H1 (cell line): ENCODE measurements at regions not wholly inside any gene's neighbourhood (a gene's known extent, or its start where the extent isn't known, plus 50 kb on each side); places are given as distances from the start of the nearest gene placed in this dataset.

ENCODE experiments used
- CTCF ChIA-PET: fragments of 300-600 bp; sonication (Branson Sonifier 250); formaldehyde crosslinking; loops from one replicate; lab custom pipeline; 2021; ENCODE audit not compliant: partially characterized antibody; lab: Charles Lee
- POLR2A ChIA-PET: fragments of 300-600 bp; sonication (Branson Sonifier 250); formaldehyde crosslinking; loops from one replicate; lab custom pipeline; 2021; ENCODE audit warnings: inconsistent platforms; ENCODE audit not compliant: partially characterized antibody; lab: Charles Lee
- DNase-seq, 2 experiments: peaks; one replicate each; pipeline versions ENCODE4 v3.0.0 to v3.0.0-alpha.2; 2010 to 2022; ENCODE audit warnings: low spot score in 2 of 2, low read depth in 1 of 2, mixed read lengths in 1 of 2
- FAIRE-seq: peaks from 2 replicates; lab custom pipeline; 2011; peaks lifted over from hg19 to GRCh38; lab: Jason Lieb, UNC
- H2AFZ ChIP-seq: 2 replicates; pipeline ENCODE4 v1.8.1; 2012; ENCODE audit warnings: low read length, inconsistent platforms
- H2AK5ac ChIP-seq: 2 replicates; pipeline ENCODE4 v1.6.1; 2013; ENCODE audit warnings: low read depth, low read length
- H2BK120ac ChIP-seq: replicated peaks from 2 replicates; pipeline ENCODE3; 2013; ENCODE audit warnings: low read depth, low read length, inconsistent platforms
- H2BK12ac ChIP-seq: 2 replicates; pipeline ENCODE4 v1.6.1; 2013; ENCODE audit warnings: low read depth, low read length
- H2BK15ac ChIP-seq: 2 replicates; pipeline ENCODE4 v1.6.1; 2013; ENCODE audit warnings: low read length
- H2BK20ac ChIP-seq: 2 replicates; pipeline ENCODE4 v1.6.1; 2013; ENCODE audit warnings: low read length
- H2BK5ac ChIP-seq: 2 replicates; pipeline ENCODE4 v1.6.1; 2013; ENCODE audit warnings: low read depth, low read length
- H3K14ac ChIP-seq: 2 replicates; pipeline ENCODE4 v1.6.1; 2013; ENCODE audit warnings: inconsistent platforms; ENCODE audit not compliant: insufficient read length
- H3K18ac ChIP-seq: 2 replicates; pipeline ENCODE4 v1.6.1; 2013; ENCODE audit warnings: low read length; ENCODE audit errors: extremely low read depth
- H3K23ac ChIP-seq: 2 replicates; pipeline ENCODE4 v1.6.1; 2013; ENCODE audit warnings: inconsistent platforms; ENCODE audit not compliant: insufficient read length
- H3K23me2 ChIP-seq: 2 replicates; pipeline ENCODE4 v1.6.1; 2013; ENCODE audit warnings: low read depth, low read length
- H3K27ac ChIP-seq: 2 replicates; pipeline ENCODE4 v1.6.1; 2011; ENCODE audit warnings: low read depth, low read length, inconsistent platforms
- H3K27me3 ChIP-seq, 4 experiments: replicated peaks in 1 of 4; 1 replicate in 1 of 4; 2 replicates in 3 of 4; pipeline versions ENCODE4 v1.6.1 to v1.8.1; 2011 to 2013; ENCODE audit warnings: low read length in 3 of 4, mild to moderate bottlenecking in 3 of 4, inconsistent platforms in 2 of 4, mixed read lengths in 2 of 4, moderate library complexity in 1 of 4; ENCODE audit not compliant: control insufficient read depth in 3 of 4, insufficient read depth in 3 of 4; ENCODE audit errors: extremely low read depth in 1 of 4
- H3K36me3 ChIP-seq, 4 experiments: 2 replicates each; pipeline versions ENCODE4 v1.6.1 to v1.8.1; 2011 to 2013; ENCODE audit warnings: mild to moderate bottlenecking in 4 of 4, low read length in 3 of 4, moderate library complexity in 2 of 4, control low read depth in 1 of 4, inconsistent platforms in 1 of 4; ENCODE audit not compliant: insufficient read depth in 4 of 4, control insufficient read depth in 2 of 4
- H3K4ac ChIP-seq: replicated peaks from 2 replicates; pipeline ENCODE3; 2013; ENCODE audit warnings: low read length, low read depth, mixed read lengths, inconsistent platforms; ENCODE audit not compliant: insufficient read length
- H3K4me1 ChIP-seq, 4 experiments: replicated peaks in 1 of 4; 1 replicate in 1 of 4; 2 replicates in 3 of 4; pipeline versions ENCODE4 v1.6.1 to v1.8.1; 2011 to 2013; ENCODE audit warnings: low read length in 3 of 4, inconsistent platforms in 2 of 4, mixed read lengths in 1 of 4; ENCODE audit not compliant: insufficient read depth in 4 of 4, control insufficient read depth in 3 of 4
- H3K4me2 ChIP-seq, 2 experiments: 2 replicates each; pipeline versions ENCODE4 v1.6.1 to v1.8.1; 2011 to 2013; ENCODE audit warnings: low read depth in 2 of 2, low read length in 2 of 2, control low read depth in 1 of 2, inconsistent platforms in 1 of 2, mild to moderate bottlenecking in 1 of 2; ENCODE audit not compliant: insufficient read depth in 1 of 2
- H3K4me3 ChIP-seq, 4 experiments: fragments of 200-600, 300-600 bp in 1 of 4; sonication (generic), shearing (Covaris generic), sonication (Bioruptor Twin) in 1 of 4; 2 replicates each; pipeline versions ENCODE4 v1.5.1 to v1.8.1; 2011 to 2016; ENCODE audit warnings: low read length in 4 of 4, low read depth in 3 of 4, control low read depth in 2 of 4, inconsistent platforms in 2 of 4, mild to moderate bottlenecking in 2 of 4, mixed read lengths in 1 of 4, moderate library complexity in 1 of 4; ENCODE audit not compliant: insufficient read depth in 2 of 4; ENCODE audit errors: extremely low read depth in 1 of 4
- H3K56ac ChIP-seq: replicated peaks from 2 replicates; pipeline ENCODE3; 2013; ENCODE audit warnings: low read depth, mild to moderate bottlenecking, mixed read lengths, low read length, inconsistent platforms; ENCODE audit not compliant: insufficient read length
- H3K79me1 ChIP-seq: 2 replicates; pipeline ENCODE4 v1.6.1; 2013; ENCODE audit warnings: low read depth, low read length, control low read depth
- H3K79me2 ChIP-seq, 2 experiments: 2 replicates each; pipeline versions ENCODE4 v1.6.1 to v1.8.1; 2012 to 2013; ENCODE audit warnings: low read length in 2 of 2, mild to moderate bottlenecking in 2 of 2, inconsistent platforms in 1 of 2; ENCODE audit not compliant: insufficient read depth in 2 of 2, control insufficient read depth in 1 of 2
- H3K9ac ChIP-seq, 4 experiments: replicated peaks in 1 of 4; 1 replicate in 1 of 4; 2 replicates in 3 of 4; pipeline versions ENCODE4 v1.6.1 to v1.8.1; 2011 to 2013; ENCODE audit warnings: low read depth in 3 of 4, low read length in 3 of 4, control low read depth in 2 of 4, mild to moderate bottlenecking in 2 of 4, moderate library complexity in 2 of 4, inconsistent platforms in 1 of 4; ENCODE audit errors: extremely low read depth in 1 of 4
- H3K9me3 ChIP-seq, 2 experiments: 2 replicates each; pipeline versions ENCODE4 v1.6.1 to v1.8.1; 2012 to 2013; ENCODE audit warnings: mild to moderate bottlenecking in 2 of 2, moderate library complexity in 2 of 2, control low read depth in 1 of 2, inconsistent platforms in 1 of 2, low read depth in 1 of 2, low read length in 1 of 2, mixed read lengths in 1 of 2; ENCODE audit not compliant: insufficient read depth in 2 of 2
- H4K20me1 ChIP-seq, 2 experiments: replicated peaks in 1 of 2; 2 replicates each; pipeline versions ENCODE3 to v1.8.1; 2011 to 2013; ENCODE audit warnings: inconsistent platforms in 2 of 2, low read length in 2 of 2, mild to moderate bottlenecking in 1 of 2; ENCODE audit not compliant: insufficient read depth in 2 of 2, control insufficient read depth in 1 of 2
- H4K5ac ChIP-seq: 2 replicates; pipeline ENCODE4 v1.6.1; 2013; ENCODE audit warnings: low read length, low read depth, mixed read lengths, inconsistent platforms; ENCODE audit not compliant: insufficient read length
- H4K8ac ChIP-seq: 2 replicates; pipeline ENCODE4 v1.8.0; 2013; ENCODE audit warnings: mild to moderate bottlenecking, moderate library complexity, low read length, inconsistent platforms; ENCODE audit not compliant: insufficient read depth; ENCODE audit errors: extremely low read depth
- H4K91ac ChIP-seq: replicated peaks from 2 replicates; pipeline ENCODE3; 2013; ENCODE audit warnings: low read length, mixed read lengths, inconsistent platforms; ENCODE audit not compliant: insufficient read length
- RBBP5 ChIP-seq: IDR thresholded peaks from 2 replicates; pipeline ENCODE4 v1.7.1; 2012; ENCODE audit warnings: low read depth, mild to moderate bottlenecking, inconsistent platforms, low read length, moderate library complexity, borderline replicate concordance
- WGBS, 2 experiments: shearing (Covaris generic) in 1 of 2; methylation state at CpG; one replicate each; pipeline versions ENCODE4 v1.1.6 to v1.1.7; 2013 to 2015; ENCODE audit warnings: low lambda C conversion rate in 2 of 2, mixed read lengths in 2 of 2, inconsistent platforms in 1 of 2, low coverage in 1 of 2, missing lambda C conversion rate in 1 of 2; ENCODE audit not compliant: insufficient replicate concordance in 2 of 2, insufficient coverage in 1 of 2, insufficient read length in 1 of 2; ENCODE audit errors: extremely low coverage in 1 of 2, missing lambda C conversion rate in 1 of 2; 5-methylcytosine and 5-hydroxymethylcytosine counted together

DNA sequence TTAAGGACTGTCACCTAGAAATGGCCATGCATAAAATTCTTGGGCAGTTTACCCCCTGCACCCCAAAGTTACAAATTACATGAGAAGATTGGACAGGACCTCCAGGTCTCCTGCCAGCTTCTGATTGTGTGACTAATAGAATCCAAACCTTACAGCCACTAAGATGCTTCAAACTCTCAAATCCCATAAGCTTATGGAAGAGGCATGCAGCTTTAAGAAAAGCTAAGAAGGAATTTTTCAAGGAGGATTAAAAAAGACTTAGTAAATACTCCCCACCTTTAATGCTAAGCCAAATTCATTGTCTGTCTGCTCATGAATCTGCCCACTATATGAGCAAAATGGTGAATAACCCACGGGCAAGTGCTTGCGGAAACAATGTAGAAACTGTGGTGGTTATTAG lies 86.3 kb downstream of the MAIP1 start:
- H4K91ac ChIP-seq = no peak overlapping the region
- no peak overlapping the region for H2BK12ac ChIP-seq

More for the DNA sequence above, 86.3 kb downstream of the MAIP1 start:
- H3K23me2 ChIP-seq = no peaks in the 10 kb centered on the region
- H3K9ac ChIP-seq = no peak overlapping the region
- H2BK20ac ChIP-seq = no peak overlapping the region
- no peak overlapping the region for H2BK5ac ChIP-seq
- no peak overlapping the region for H3K4me2 ChIP-seq
- WGBS, 2 experiments = 93% methylated on average over 2 of the region's 2 CpGs; no CpG with 5 or more reads in 1 of the 2 experiments
- no peak overlapping the region for H3K4me3 ChIP-seq
- CTCF ChIA-PET = interaction anchor here (1.1 kb wide), 1 partner anchor 56 kb away, joined by 3 read pairs; no protein-coding TSS in a partner anchor
- no peaks in the 10 kb centered on the region for H3K79me2 ChIP-seq
- no peak overlapping the region for H2AK5ac ChIP-seq
- FAIRE-seq = no peak
- H3K23ac ChIP-seq = no peak overlapping the region
- H3K4me1 ChIP-seq = peaks cover 1 to 7% (median 4%) of the 10 kb centered on the region in 4 experiments; a peak in 5 of 7 replicates
- no peak overlapping the region for H4K8ac ChIP-seq
- H3K36me3 ChIP-seq = peaks cover 0 to 3% (median 0%) of the 10 kb centered on the region in 4 experiments; a peak in 1 of 8 replicates
- H3K79me1 ChIP-seq = no peaks in the 10 kb centered on the region
- H4K20me1 ChIP-seq = no peaks in the 10 kb centered on the region
- H2BK15ac ChIP-seq = no peak overlapping the region
- no peak overlapping the region for H3K4ac ChIP-seq
- H3K56ac ChIP-seq = no peak overlapping the region
- POLR2A ChIA-PET = interaction anchor here (1.0 kb wide), 1 partner anchor 21 kb away, joined by 5 read pairs; no protein-coding TSS in a partner anchor
- DNase-seq = no peak
- no peak overlapping the region for H3K14ac ChIP-seq
- H2AFZ ChIP-seq = no peak overlapping the region
- H3K27me3 ChIP-seq = no peaks in the 10 kb centered on the region
- no peak overlapping the region for H3K27ac ChIP-seq
- no peak overlapping the region for H3K18ac ChIP-seq
- H3K9me3 ChIP-seq = peaks cover 12 to 14% of the 10 kb centered on the region in 2 experiments
- TF ChIP-seq RBBP5 = no peak
- no peak overlapping the region for H2BK120ac ChIP-seq
- no peak overlapping the region for H4K5ac ChIP-seq
